ENCODE measurements at regions not wholly inside any gene's neighbourhood (a gene's known extent, or its start where the extent isn't known, plus 50 kb on each side); places are given as distances from the start of the nearest gene placed in this dataset.

DNA sequence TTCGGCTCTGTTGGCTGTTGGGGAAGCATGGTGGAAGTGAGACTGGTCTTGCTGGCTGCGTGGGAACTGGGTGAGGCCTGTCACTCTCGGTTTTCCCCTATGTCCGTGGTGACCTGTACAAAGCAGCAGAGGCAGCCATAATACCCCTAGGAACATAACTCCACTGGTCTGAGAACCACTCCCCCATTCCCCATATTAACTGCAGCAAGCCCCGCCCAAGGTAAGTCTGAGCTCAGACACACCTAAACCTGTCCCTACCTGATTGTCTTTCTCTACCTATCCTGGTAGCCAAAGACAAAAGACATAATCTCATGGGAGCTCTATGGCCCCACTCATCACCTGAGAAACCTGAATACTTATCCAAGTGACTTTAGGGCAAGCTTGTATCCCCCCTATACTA is 156.3 kb upstream of the PHACTR1 start:
- Histone ChIP-seq H3K9ac (ENCODE audit: low read length) (no peak overlapping the region), H3K36me3 (ENCODE audit: low read length) (no peaks in the 10 kb centered on the region), H3K4me3 (ENCODE audit: insufficient read depth, low read length, poor library complexity, severe bottlenecking) (no peak overlapping the region), H3F3A (ENCODE audit: insufficient read depth) (no peaks in the 10 kb centered on the region), H3K9me2 (replicated peaks; ENCODE audit: insufficient read depth, low read length) (no peaks in the 10 kb centered on the region), H4K20me1 (ENCODE audit: low read depth, low read length) (no peaks in the 10 kb centered on the region), H3K27me3 (ENCODE audit: low read length) (no peaks in the 10 kb centered on the region), H3K79me2 (ENCODE audit: insufficient read depth, low read length) (no peaks in the 10 kb centered on the region), H3K9me3 (ENCODE audit: insufficient read depth, low read length) (no peaks in the 10 kb centered on the region), H3K27ac (ENCODE audit: low read depth, low read length) (no peak overlapping the region), H2AFZ (ENCODE audit: low read depth, low read length, severe bottlenecking) (no peak overlapping the region), H3K4me2 (ENCODE audit: low read depth, low read length, poor library complexity, severe bottlenecking) (no peak overlapping the region)
- TF ChIP-seq, protein P1, sequence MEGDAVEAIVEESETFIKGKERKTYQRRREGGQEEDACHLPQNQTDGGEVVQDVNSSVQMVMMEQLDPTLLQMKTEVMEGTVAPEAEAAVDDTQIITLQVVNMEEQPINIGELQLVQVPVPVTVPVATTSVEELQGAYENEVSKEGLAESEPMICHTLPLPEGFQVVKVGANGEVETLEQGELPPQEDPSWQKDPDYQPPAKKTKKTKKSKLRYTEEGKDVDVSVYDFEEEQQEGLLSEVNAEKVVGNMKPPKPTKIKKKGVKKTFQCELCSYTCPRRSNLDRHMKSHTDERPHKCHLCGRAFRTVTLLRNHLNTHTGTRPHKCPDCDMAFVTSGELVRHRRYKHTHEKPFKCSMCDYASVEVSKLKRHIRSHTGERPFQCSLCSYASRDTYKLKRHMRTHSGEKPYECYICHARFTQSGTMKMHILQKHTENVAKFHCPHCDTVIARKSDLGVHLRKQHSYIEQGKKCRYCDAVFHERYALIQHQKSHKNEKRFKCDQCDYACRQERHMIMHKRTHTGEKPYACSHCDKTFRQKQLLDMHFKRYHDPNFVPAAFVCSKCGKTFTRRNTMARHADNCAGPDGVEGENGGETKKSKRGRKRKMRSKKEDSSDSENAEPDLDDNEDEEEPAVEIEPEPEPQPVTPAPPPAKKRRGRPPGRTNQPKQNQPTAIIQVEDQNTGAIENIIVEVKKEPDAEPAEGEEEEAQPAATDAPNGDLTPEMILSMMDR (IDR thresholded peaks at IDR 0.05; ENCODE audit: insufficient read depth, low read length, poor library complexity, severe bottlenecking) = no peak
- no peak for TF ChIP-seq EZH2phosphoT487 (conservative IDR thresholded peaks at IDR 0.05; ENCODE audit: low read length)

DNA sequence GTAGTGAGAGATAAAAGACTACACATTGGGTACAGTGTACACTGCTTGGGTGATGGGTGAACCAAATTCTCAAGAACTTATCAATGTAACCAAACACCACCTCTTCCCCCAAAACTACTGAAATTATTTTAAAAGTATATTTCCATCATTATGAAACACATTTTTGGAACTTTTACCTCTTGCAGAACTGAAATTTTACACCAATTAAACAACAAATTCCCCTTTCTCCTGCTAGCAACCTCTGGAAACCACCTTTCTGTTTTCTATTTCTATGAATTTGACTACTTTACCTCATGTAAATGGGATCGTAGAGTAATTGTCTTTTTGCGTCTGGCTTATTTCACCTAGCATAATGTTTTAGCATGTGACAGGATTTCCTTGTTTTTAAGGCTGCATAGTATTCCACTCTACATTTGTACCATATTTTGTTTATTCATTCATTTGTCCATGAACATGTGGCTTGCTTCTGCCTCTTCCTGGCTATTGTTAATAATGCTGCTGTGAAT is 149.9 kb upstream of the PHACTR1 start:
- no peak overlapping the region for H3K9ac ChIP-seq (ENCODE audit: low read length)
- H3K27ac ChIP-seq (ENCODE audit: low read depth, low read length) = no peak overlapping the region
- H3K79me2 ChIP-seq (ENCODE audit: insufficient read depth, low read length) = no peaks in the 10 kb centered on the region
- H3K9me2 ChIP-seq (replicated peaks; ENCODE audit: insufficient read depth, low read length) = no peaks in the 10 kb centered on the region
- no peaks in the 10 kb centered on the region for H3K27me3 ChIP-seq (ENCODE audit: low read length)
- no peak overlapping the region for H3K4me3 ChIP-seq (ENCODE audit: insufficient read depth, low read length, poor library complexity, severe bottlenecking)
- no peak for TF ChIP-seq EZH2phosphoT487 (conservative IDR thresholded peaks at IDR 0.05; ENCODE audit: low read length)
- TF ChIP-seq, protein P1 (IDR thresholded peaks at IDR 0.05; ENCODE audit: insufficient read depth, low read length, poor library complexity, severe bottlenecking) = no peak
- H4K20me1 ChIP-seq (ENCODE audit: low read depth, low read length) = no peaks in the 10 kb centered on the region
- no peak overlapping the region for H3K4me2 ChIP-seq (ENCODE audit: low read depth, low read length, poor library complexity, severe bottlenecking)
- no peaks in the 10 kb centered on the region for H3K36me3 ChIP-seq (ENCODE audit: low read length)
- H2AFZ ChIP-seq (ENCODE audit: low read depth, low read length, severe bottlenecking) = no peak overlapping the region
- no peaks in the 10 kb centered on the region for H3K9me3 ChIP-seq (ENCODE audit: insufficient read depth, low read length)
- no peaks in the 10 kb centered on the region for H3F3A ChIP-seq (ENCODE audit: insufficient read depth)

DNA sequence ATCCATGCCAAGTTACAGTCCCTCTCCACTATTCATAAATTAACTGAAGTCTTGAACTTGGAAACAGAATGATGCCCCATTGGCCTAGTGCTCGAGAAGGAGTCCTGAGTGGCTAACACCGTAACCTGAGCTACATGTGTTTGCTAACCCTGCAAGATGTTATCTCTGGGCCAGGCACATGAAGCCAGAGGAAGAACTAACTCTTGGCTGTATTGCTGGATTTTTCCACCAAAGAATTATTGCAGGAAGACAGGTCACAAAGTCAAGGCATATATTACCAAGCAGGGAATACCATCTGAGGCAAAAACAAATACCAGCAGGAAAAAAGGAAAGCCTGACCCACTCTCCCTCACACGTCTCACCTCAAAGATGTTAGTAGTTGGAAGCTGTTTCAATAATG is 148.9 kb upstream of the PHACTR1 start:
- Histone ChIP-seq H3K79me2 (ENCODE audit: insufficient read depth, low read length) (no peaks in the 10 kb centered on the region), H2AFZ (ENCODE audit: low read depth, low read length, severe bottlenecking) (no peak overlapping the region), H3K4me2 (ENCODE audit: low read depth, low read length, poor library complexity, severe bottlenecking) (no peak overlapping the region), H3K27me3 (ENCODE audit: low read length) (no peaks in the 10 kb centered on the region), H4K20me1 (ENCODE audit: low read depth, low read length) (no peaks in the 10 kb centered on the region), H3K9me2 (replicated peaks; ENCODE audit: insufficient read depth, low read length) (no peaks in the 10 kb centered on the region), H3K27ac (ENCODE audit: low read depth, low read length) (no peak overlapping the region), H3F3A (ENCODE audit: insufficient read depth) (no peaks in the 10 kb centered on the region), H3K4me3 (ENCODE audit: insufficient read depth, low read length, poor library complexity, severe bottlenecking) (no peak overlapping the region), H3K36me3 (ENCODE audit: low read length) (no peaks in the 10 kb centered on the region), H3K9me3 (ENCODE audit: insufficient read depth, low read length) (no peaks in the 10 kb centered on the region), H3K9ac (ENCODE audit: low read length) (no peak overlapping the region)
- TF ChIP-seq EZH2phosphoT487 (conservative IDR thresholded peaks at IDR 0.05; ENCODE audit: low read length) = no peak
- TF ChIP-seq, protein P1 (IDR thresholded peaks at IDR 0.05; ENCODE audit: insufficient read depth, low read length, poor library complexity, severe bottlenecking) = no peak
